ENCODE measurements at regions not wholly inside any gene's neighbourhood (a gene's known extent, or its start where the extent isn't known, plus 50 kb on each side); places are given as distances from the start of the nearest gene placed in this dataset.

GRCh38 chr17:53004902-53005301 lies 817.8 kb upstream of the KIF2B start:
- no peak for TF ChIP-seq ZNF138 (CRISPR knock-in tag; IDR thresholded peaks at IDR 0.05; ENCODE audit: low read depth)
- no peak for TF ChIP-seq CTCF (CRISPR knock-in tag; IDR thresholded peaks at IDR 0.05)
- no peak for TF ChIP-seq ZNF510 (CRISPR knock-in tag; IDR thresholded peaks at IDR 0.05; ENCODE audit: low read depth)
- no peak for TF ChIP-seq RERE (CRISPR knock-in tag; IDR thresholded peaks at IDR 0.05; ENCODE audit: low read depth)
- TF ChIP-seq KIAA2018 (CRISPR knock-in tag; IDR thresholded peaks at IDR 0.05; ENCODE audit: borderline replicate concordance): no peak
- TF ChIP-seq MXI1 (IDR thresholded peaks at IDR 0.05; ENCODE audit: borderline replicate concordance, low read depth, low read length): no peak
- no peak for TF ChIP-seq ZNF501 (CRISPR knock-in tag; IDR thresholded peaks at IDR 0.05)
- no peak for TF ChIP-seq ZNF572 (CRISPR knock-in tag; IDR thresholded peaks at IDR 0.05)
- TF ChIP-seq SMC3 (IDR thresholded peaks at IDR 0.05; ENCODE audit: low read length): no peak
- TF ChIP-seq ZNF431 (CRISPR knock-in tag; IDR thresholded peaks at IDR 0.05; ENCODE audit: borderline replicate concordance, low read depth): no peak
- TF ChIP-seq KAT7 (CRISPR knock-in tag; IDR thresholded peaks at IDR 0.05; ENCODE audit: borderline replicate concordance): no peak

Measured in HepG2 (cell line).